HepG2 (cell line): ENCODE measurements at regions not wholly inside any gene's neighbourhood (a gene's known extent, or its start where the extent isn't known, plus 50 kb on each side); places are given as distances from the start of the nearest gene placed in this dataset.

Experiments used
- CREB1 ChIP-seq, 2 experiments: fragments of 450-650 bp in 1 of 2; IDR thresholded peaks; 2 replicates each; pipeline ENCODE4 v1.6.1; 2016 to 2017; ENCODE audit warnings: control low read depth in 1 of 2, mild to moderate bottlenecking in 1 of 2, missing compliant biosample characterization in 1 of 2, missing genetic modification characterization in 1 of 2
- CTCF ChIP-seq: sonication (generic); formaldehyde crosslinking; IDR thresholded peaks from 2 replicates; pipeline ENCODE4 v1.5.0; 2020; ENCODE audit warnings: mild to moderate bottlenecking, missing genetic modification reagents, moderate library complexity
- EED ChIP-seq: sonication (generic); formaldehyde crosslinking; IDR thresholded peaks from 2 replicates; pipeline ENCODE4 v1.5.0; 2020; ENCODE audit warnings: mild to moderate bottlenecking, missing genetic modification reagents
- GTF2F1 ChIP-seq: fragments of 150-350 bp; IDR thresholded peaks from 2 replicates; pipeline ENCODE4 v1.6.1; 2014; ENCODE audit warnings: low read length
- HNF4G ChIP-seq, 2 experiments: sonication (generic) in 1 of 2; formaldehyde crosslinking in 1 of 2; IDR thresholded peaks; 2 replicates each; pipeline versions ENCODE4 v1.4.0 to v1.6.1; 2011 to 2020; ENCODE audit warnings: borderline replicate concordance in 2 of 2, low read depth in 2 of 2, mild to moderate bottlenecking in 2 of 2, low read length in 1 of 2, missing genetic modification reagents in 1 of 2, moderate library complexity in 1 of 2
- MTA3 ChIP-seq: sonication (generic); formaldehyde crosslinking; IDR thresholded peaks from 2 replicates; pipeline ENCODE4 v1.4.0; 2020; ENCODE audit warnings: missing genetic modification reagents
- MZF1 ChIP-seq: sonication (generic); formaldehyde crosslinking; IDR thresholded peaks from 2 replicates; pipeline ENCODE4 v1.8.1; 2023; ENCODE audit warnings: mild to moderate bottlenecking, missing genetic modification reagents, borderline replicate concordance
- NR1H2 ChIP-seq: sonication (generic); formaldehyde crosslinking; IDR thresholded peaks from 2 replicates; pipeline ENCODE4 v1.8.1; 2022; ENCODE audit warnings: low read depth, missing genetic modification reagents, borderline replicate concordance
- POLR2A ChIP-seq, 2 experiments: IDR thresholded peaks; 2 replicates each; pipeline ENCODE4 v1.6.1; 2011; ENCODE audit warnings: low read depth in 2 of 2, low read length in 2 of 2, mild to moderate bottlenecking in 1 of 2, moderate library complexity in 1 of 2; ENCODE audit not compliant: insufficient read depth in 1 of 2
- TCF7L2 ChIP-seq: IDR thresholded peaks from 2 replicates; pipeline ENCODE4 v1.6.1; 2011; ENCODE audit warnings: mild to moderate bottlenecking, low read depth, low read length, moderate library complexity
- ZC3H4 ChIP-seq: sonication (generic); formaldehyde crosslinking; IDR thresholded peaks from 2 replicates; pipeline ENCODE4 v1.4.0; 2020; ENCODE audit warnings: missing genetic modification reagents, borderline replicate concordance
- ZNF124 ChIP-seq: sonication (generic); formaldehyde crosslinking; IDR thresholded peaks from 2 replicates; pipeline ENCODE4 v1.4.0; 2020; ENCODE audit warnings: missing genetic modification reagents
- ZNF256 ChIP-seq: sonication (generic); formaldehyde crosslinking; conservative IDR thresholded peaks from 2 replicates; pipeline ENCODE4 v1.4.0; 2020; ENCODE audit warnings: missing genetic modification reagents
- ZNF639 ChIP-seq: conservative IDR thresholded peaks from 2 replicates; pipeline ENCODE4 v1.6.1; 2018; ENCODE audit warnings: missing genetic modification reagents

- TF ChIP-seq ZNF124 (CRISPR knock-in tag) (no peak), HNF4G (IDR thresholded peaks at IDR 0.05; ENCODE audit: borderline replicate concordance, low read depth, low read length) (no peak), HNF4G (CRISPR knock-in tag; IDR thresholded peaks at IDR 0.05; ENCODE audit: borderline replicate concordance, low read depth) (no peak), EED (CRISPR knock-in tag) (no peak), CREB1 (IDR thresholded peaks at IDR 0.05) (no peak), CREB1 (CRISPR knock-in tag; IDR thresholded peaks at IDR 0.05) (no peak), NR1H2 (no peak), ZC3H4 (CRISPR knock-in tag) (no peak), ZNF639 (no peak), CTCF (CRISPR knock-in tag) (no peak), MTA3 (CRISPR knock-in tag) (no peak), TCF7L2 (no peak), ZNF256 (CRISPR knock-in tag) (no peak), MZF1 (no peak), POLR2A (IDR thresholded peaks at IDR 0.05; ENCODE audit: insufficient read depth in 1 of 2, low read depth in 2 of 2, low read length in 2 of 2) (no peak), GTF2F1 (no peak)
These were observed 213.5 kb downstream of the FGF9 start for GRCh38 chr13:21884299-21884909.
